Esophagus muscularis mucosa (tissue), 4 donors: ENCODE measurements at regions not wholly inside any gene's neighbourhood (a gene's known extent, or its start where the extent isn't known, plus 50 kb on each side); places are given as distances from the start of the nearest gene placed in this dataset.
"Not testable (repeated sequence)": the region's sequence is repeated elsewhere in the genome, so short reads cannot be mapped to it uniquely, and the experiment has no call there.

Experiments used
- DNase-seq: peaks from one replicate; pipeline ENCODE4 v3.0.0-alpha.2; 2017; ENCODE audit errors: extremely low spot score
- H3K27ac ChIP-seq, 4 donors: fragments of 200-600 bp; sonication (generic); replicated peaks in 1 of 4; 1 replicate in 3 of 4; 2 replicates in 1 of 4; pipeline ENCODE4 v1.5.1; 2016 to 2019; ENCODE audit warnings: mild to moderate bottlenecking in 1 of 4
- H3K27me3 ChIP-seq, 4 donors: fragments of 200-600 bp; sonication (generic); one replicate each; pipeline versions ENCODE4 v1.5.1 to v1.6.0; 2016 to 2019
- H3K36me3 ChIP-seq, 4 donors: fragments of 200-600 bp; sonication (generic); one replicate each; pipeline ENCODE4 v1.5.1; 2016 to 2019
- H3K4me1 ChIP-seq, 4 donors: fragments of 200-600 bp; sonication (generic); one replicate each; pipeline ENCODE4 v1.5.1; 2016 to 2019
- H3K4me3 ChIP-seq, 4 donors: fragments of 200-600 bp; sonication (generic); 1 replicate in 2 of 4; 2 replicates in 2 of 4; pipeline ENCODE4 v1.5.1; 2016 to 2019; ENCODE audit warnings: mild to moderate bottlenecking in 4 of 4, moderate library complexity in 1 of 4
- H3K9me3 ChIP-seq, 4 donors: fragments of 200-600 bp; sonication (generic); 1 replicate in 3 of 4; 2 replicates in 1 of 4; pipeline ENCODE4 v1.5.1; 2016 to 2019
- EP300 ChIP-seq: sonication (generic); formaldehyde crosslinking; IDR thresholded peaks from one replicate; pipeline ENCODE4 v1.6.1; 2017; ENCODE audit warnings: antibody characterized with exemption
- POLR2A ChIP-seq: fragments of 450-650 bp; IDR thresholded peaks from one replicate; pipeline ENCODE4 v1.6.1; 2017; ENCODE audit warnings: antibody characterized with exemption, moderate library complexity, mild to moderate bottlenecking, low read depth
- POLR2AphosphoS5 ChIP-seq, 2 donors: sonication (generic); formaldehyde crosslinking; IDR thresholded peaks; one replicate each; pipeline ENCODE4 v1.6.1; 2017; ENCODE audit warnings: antibody characterized with exemption in 2 of 2
- WGBS: methylation state at CpG from one replicate; pipeline ENCODE4 v1.1.5; 2018; 5-methylcytosine and 5-hydroxymethylcytosine counted together
- intact Hi-C: fragments of 100-400 bp; cut with DNase I; formaldehyde crosslinking; loops from one replicate; pipeline ENCODE4 v1.15.1; 2023
- TF ChIP-seq, protein P1 (sequence below), 3 experiments: fragments of 200-600 bp in 2 of 3; fragments of 450-650 bp in 1 of 3; sonication (generic) in 2 of 3; IDR thresholded peaks; one replicate each; pipeline ENCODE4 v1.5.1; 2017 to 2019; ENCODE audit warnings: antibody characterized with exemption in 3 of 3, mild to moderate bottlenecking in 2 of 3, moderate library complexity in 1 of 3

DNA sequence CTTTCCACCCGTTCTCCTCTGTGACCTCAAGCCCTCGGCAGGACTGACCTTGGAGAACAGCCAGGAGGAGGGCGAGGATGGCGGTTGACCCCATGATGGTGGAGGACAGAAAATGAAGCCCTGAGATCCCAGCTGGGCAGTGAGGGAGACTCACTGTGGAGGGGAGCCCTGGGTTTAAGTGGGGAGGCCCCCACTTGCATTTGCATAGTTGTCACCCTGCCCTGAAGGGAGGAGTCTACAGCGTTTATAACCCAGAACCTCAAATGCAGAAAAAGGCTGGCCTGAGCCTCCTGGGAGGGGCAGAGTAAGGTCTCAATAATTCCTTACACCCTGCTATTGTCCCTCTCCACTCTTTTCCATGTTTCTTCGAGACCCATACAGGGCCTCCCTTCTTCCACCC is 1052.7 kb downstream of the TMEM121 start:
- WGBS, result 63% methylated on average over 5 of the region's 6 CpGs
- intact Hi-C loops, result no loop called here
- no peaks in the 10 kb centered on the region for H3K36me3 ChIP-seq
- DNase-seq, result no peak
- H3K27me3 ChIP-seq, result peaks cover 0 to 32% (median 0%) of the 10 kb centered on the region in 4 donors
- TF ChIP-seq POLR2A (no peak), EP300 (no peak), POLR2AphosphoS5 (IDR thresholded peaks at IDR 0.05) (no peak)
- TF ChIP-seq, protein P1, sequence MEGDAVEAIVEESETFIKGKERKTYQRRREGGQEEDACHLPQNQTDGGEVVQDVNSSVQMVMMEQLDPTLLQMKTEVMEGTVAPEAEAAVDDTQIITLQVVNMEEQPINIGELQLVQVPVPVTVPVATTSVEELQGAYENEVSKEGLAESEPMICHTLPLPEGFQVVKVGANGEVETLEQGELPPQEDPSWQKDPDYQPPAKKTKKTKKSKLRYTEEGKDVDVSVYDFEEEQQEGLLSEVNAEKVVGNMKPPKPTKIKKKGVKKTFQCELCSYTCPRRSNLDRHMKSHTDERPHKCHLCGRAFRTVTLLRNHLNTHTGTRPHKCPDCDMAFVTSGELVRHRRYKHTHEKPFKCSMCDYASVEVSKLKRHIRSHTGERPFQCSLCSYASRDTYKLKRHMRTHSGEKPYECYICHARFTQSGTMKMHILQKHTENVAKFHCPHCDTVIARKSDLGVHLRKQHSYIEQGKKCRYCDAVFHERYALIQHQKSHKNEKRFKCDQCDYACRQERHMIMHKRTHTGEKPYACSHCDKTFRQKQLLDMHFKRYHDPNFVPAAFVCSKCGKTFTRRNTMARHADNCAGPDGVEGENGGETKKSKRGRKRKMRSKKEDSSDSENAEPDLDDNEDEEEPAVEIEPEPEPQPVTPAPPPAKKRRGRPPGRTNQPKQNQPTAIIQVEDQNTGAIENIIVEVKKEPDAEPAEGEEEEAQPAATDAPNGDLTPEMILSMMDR (IDR thresholded peaks at IDR 0.05), result no peak
- no peaks in the 10 kb centered on the region for H3K4me1 ChIP-seq
- no peak overlapping the region for H3K27ac ChIP-seq
- H3K9me3 ChIP-seq, result no peaks in the 10 kb centered on the region
- no peak overlapping the region for H3K4me3 ChIP-seq

DNA sequence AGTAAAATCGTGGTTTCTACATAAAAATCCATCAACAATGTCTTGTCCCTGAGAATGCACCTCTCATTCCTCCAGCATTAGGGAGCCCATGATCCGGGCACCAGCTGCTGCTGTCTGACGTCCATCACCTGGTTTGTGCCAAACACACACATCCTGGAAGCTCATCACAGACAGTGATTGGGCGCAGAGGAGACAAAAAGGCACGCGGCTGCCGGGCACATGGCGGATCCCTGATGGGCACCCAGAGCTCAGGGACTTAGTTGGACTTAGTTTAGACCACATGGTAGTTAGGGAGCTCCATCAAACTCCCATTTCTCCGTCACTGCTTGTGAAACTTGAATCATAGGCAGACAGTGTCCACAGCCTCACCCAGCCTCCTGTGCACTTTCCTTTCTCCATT is 1059.3 kb downstream of the TMEM121 start:
- H3K4me1 ChIP-seq, result no peaks in the 10 kb centered on the region

DNA sequence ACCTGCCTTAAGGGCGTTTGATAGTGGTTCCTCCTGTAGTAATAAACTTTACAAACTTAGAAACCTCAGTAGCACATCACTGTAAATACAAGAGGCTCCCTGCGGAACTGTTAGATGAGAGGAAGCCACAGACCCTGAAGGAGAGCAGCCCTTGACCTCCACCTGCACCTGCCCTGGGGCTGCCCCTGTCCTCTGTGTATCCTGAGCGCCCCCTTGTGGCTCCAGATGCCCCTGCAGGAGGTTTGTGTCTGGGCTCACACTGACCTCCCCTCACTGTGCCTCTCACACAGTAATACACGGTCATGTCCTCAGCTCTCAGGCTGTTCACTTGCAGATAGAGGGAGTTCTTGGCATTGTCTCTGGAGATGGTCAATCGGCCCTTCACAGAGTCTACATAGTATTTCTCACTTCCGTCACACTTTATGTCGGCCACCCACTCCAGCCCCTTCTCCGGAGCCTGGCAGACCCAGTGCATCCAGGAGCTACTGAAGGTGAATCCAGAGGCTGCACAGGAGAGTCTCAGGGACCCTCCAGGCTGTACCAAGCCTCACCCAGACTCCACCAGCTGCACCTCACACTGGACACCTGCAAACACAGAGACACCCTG is 1059.8 kb downstream of the TMEM121 start:
- Histone ChIP-seq H3K27ac (no peak overlapping the region), H3K4me3 (no peak overlapping the region), H3K27me3 (peaks cover 0 to 23% (median 0%) of the 10 kb centered on the region in 4 donors), H3K9me3 (no peaks in the 10 kb centered on the region), H3K4me1 (no peaks in the 10 kb centered on the region), H3K36me3 (no peaks in the 10 kb centered on the region)
- no peak for TF ChIP-seq POLR2AphosphoS5 (IDR thresholded peaks at IDR 0.05)
- TF ChIP-seq EP300, result no peak
- TF ChIP-seq, protein P1 (IDR thresholded peaks at IDR 0.05), result peak in 2 of 3 experiments; percentile 15 to 18
- no peak for TF ChIP-seq POLR2A
- intact Hi-C loops, result no loop called here
- DNase-seq, result no peak
- WGBS, result 57% methylated on average over 8 of the region's 8 CpGs

More for the DNA sequence above, 1059.3 kb downstream of the TMEM121 start:
- TF ChIP-seq POLR2AphosphoS5 (IDR thresholded peaks at IDR 0.05) (no peak), POLR2A (no peak)
- TF ChIP-seq, protein P1 (IDR thresholded peaks at IDR 0.05), result no peak
- Histone ChIP-seq H3K4me3 (no peak overlapping the region), H3K36me3 (no peaks in the 10 kb centered on the region), H3K27me3 (peaks cover 0 to 23% (median 0%) of the 10 kb centered on the region in 4 donors), H3K27ac (no peak overlapping the region), H3K9me3 (no peaks in the 10 kb centered on the region)
- intact Hi-C loops, result no loop called here
- WGBS, result 60% methylated on average over 9 of the region's 9 CpGs
- DNase-seq, result no peak

DNA sequence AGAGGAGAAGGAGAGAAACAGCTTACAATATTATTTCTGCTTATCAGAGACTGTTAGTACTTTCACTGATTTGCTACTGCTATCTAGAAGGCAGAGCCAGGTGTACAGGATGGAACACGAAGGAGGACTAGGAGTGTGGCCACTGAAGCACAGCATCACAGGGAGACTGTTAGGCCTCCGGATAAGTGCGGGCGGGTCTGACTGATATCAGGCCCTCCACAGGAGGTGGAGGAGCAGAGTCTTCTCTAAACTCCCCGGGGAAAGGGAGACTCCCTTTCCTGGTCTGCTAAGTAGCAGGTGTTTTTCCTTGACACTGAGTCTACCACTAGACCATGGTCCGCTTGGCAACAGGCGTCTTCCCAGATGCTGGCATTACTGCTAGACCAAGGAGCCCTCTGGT is 1065.2 kb downstream of the TMEM121 start:
- H3K4me3 ChIP-seq, H3K9me3 ChIP-seq, H3K36me3 ChIP-seq, H3K4me1 ChIP-seq, H3K27ac ChIP-seq, intact Hi-C loops, DNase-seq: not testable (repeated sequence)
- 88% methylated on average over 7 of the region's 7 CpGs for WGBS
- H3K27me3 ChIP-seq, result peaks cover 0 to 17% (median 0%) of the 10 kb centered on the region in 4 donors

DNA sequence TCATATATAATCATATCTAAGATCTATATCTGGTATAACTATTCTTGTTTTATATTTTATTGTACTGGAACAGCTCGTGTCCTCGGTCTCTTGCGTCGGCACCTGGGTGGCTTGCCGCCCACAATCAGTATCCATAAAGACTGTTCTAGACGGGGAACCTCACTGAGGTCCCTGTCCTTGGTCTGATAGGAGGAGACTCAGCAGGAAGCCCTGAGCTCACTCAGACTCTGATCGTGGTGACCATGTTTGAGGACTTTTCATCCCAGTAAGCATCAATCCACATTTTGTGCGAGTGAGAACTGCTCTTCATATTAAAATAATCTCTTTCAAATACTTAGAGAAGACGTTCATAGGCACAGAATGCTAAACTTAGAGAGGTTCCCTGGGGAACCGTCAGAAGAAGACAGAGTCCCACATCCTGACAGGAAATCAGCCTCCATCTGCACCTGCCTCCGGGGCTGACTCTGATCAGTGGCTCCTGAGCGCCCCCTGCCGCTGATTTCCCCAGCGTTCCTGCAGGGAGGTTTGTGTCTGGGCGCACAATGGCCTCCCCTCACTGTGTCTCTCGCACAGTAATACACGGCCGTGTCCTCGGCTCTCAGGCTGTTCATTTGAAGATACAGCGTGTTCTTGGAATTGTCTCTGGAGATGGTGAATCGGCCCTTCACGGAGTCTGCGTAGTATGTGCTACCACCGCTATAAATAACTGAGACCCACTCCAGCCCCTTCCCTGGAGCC is 1065.9 kb downstream of the TMEM121 start:
- peaks cover 0 to 11% (median 0%) of the 10 kb centered on the region in 4 donors for H3K27me3 ChIP-seq
- 63% methylated on average over 15 of the region's 24 CpGs for WGBS
- H3K36me3 ChIP-seq, H3K4me1 ChIP-seq, H3K27ac ChIP-seq, DNase-seq, H3K9me3 ChIP-seq, intact Hi-C loops, H3K4me3 ChIP-seq: not testable (repeated sequence)
